GM19452 (cell line): ENCODE measurements at regions not wholly inside any gene's neighbourhood (a gene's known extent, or its start where the extent isn't known, plus 50 kb on each side); places are given as distances from the start of the nearest gene placed in this dataset.
"Not testable (repeated sequence)": the region's sequence is repeated elsewhere in the genome, so short reads cannot be mapped to it uniquely, and the experiment has no call there.

Source experiments
- ATAC-seq: cut with Tn5 transposase; IDR thresholded peaks from one replicate; pipeline ENCODE4 v1.9.1; 2021; ENCODE audit not compliant: unreplicated experiment

- no peak for ATAC-seq
These were observed 643.7 kb upstream of the ACO1 start for GRCh38 chr9:31740705-31741104.

- no peak for ATAC-seq
These were observed 639.9 kb upstream of the ACO1 start for GRCh38 chr9:31744589-31744988.

- no peak for ATAC-seq
These were observed 639.0 kb upstream of the ACO1 start for GRCh38 chr9:31745468-31745867.

DNA sequence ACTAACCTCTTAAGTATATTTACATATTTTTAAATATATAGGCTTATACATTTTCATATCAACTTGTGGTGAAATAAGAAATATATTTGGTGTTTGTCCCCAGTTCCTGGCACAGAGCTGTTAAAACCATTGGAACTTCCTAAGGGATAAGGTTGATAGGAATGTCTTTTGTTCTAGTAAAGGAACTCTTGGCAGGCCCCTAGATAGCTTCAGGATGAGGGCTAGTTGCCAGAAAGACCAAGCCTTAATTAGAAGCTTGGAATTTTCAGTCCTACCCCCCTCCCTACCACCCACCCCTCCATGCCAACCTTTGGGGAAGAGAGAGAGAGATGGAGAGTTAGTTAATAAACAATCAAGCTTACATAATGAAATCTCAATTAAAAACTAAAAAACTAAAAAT, 638.6 kb upstream of the ACO1 start:
- ATAC-seq, result no peak

GRCh38 chr9:31753756-31754155, 630.7 kb upstream of the ACO1 start:
- ATAC-seq, result no peak

GRCh38 chr9:31759703-31760102, 624.7 kb upstream of the ACO1 start:
- no peak for ATAC-seq

DNA sequence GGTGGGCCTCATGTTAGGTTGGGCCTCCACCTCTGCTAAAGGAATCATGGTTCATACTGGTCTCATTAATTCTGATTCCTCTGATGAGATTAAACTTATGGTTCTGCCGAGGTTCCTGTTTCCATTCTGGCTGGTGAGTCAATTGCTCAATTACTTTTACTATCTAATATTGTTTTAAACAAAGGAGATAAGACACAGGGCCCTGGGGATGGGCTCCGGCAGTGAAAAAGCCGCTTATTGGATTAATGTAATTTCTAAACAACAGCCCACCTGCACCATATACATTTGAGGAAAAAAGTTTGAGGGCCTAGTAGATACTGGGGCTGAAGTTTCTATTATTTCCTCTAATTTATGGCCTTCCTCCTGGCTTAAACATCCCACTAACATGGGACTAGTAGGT, 610.4 kb upstream of the ACO1 start:
- ATAC-seq, result not testable (repeated sequence)

GRCh38 chr9:31774571-31774970, 609.9 kb upstream of the ACO1 start:
- ATAC-seq, result no peak

GRCh38 chr9:31776471-31776870, 608.0 kb upstream of the ACO1 start:
- no peak for ATAC-seq

GRCh38 chr9:31783491-31783890, 601.0 kb upstream of the ACO1 start:
- ATAC-seq, result no peak

DNA sequence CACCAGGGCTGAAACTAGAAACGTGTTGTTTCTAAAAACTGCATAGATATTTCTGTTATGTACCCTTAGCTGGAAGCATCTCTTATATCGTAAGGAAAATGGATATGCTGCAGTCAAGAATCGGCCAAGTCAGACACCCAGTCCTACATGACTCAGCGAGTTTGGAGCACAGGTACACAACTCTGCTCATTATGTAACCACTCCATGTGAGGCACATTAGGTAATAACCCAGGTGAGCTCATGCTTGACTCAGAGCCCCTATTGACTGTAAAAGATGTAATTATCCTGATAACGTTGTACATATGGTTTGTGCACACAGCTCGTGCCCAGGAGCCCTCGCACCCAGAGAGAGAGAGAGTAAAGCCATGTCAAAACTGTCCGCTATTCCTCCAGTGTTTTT, 593.7 kb upstream of the ACO1 start:
- no peak for ATAC-seq

DNA sequence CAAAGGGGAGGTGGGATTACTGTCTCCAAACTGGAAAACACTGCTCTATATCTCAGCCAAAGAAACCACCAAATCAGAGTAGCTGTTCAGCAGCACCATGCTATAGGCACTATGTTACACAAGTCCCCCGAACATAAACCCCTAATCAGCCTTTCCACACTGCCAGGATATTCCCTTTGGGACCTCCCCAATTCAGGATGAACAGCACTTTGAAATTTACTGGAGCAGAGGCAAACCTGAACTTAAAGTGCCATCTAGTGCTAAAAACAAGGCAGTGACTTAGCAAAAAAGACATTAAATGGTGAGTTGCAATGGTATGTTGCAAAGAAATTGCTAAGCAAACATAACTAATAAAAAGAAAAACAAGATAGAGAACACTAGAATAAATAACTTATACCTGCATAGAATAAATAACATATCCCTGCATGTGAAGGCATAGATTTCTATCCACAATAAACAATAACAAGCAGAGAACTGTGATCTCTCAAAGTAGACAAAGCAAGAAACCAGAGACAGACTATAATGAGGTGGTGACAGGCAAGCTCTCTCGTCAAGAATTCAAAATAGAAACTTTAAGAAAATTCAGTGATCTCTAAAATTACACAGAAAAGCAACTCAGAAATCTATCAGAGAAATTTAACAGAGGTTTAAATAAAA, 584.4 kb upstream of the ACO1 start:
- no peak for ATAC-seq

GRCh38 chr9:31807574-31808256, 576.7 kb upstream of the ACO1 start:
- no peak for ATAC-seq

- no peak for ATAC-seq
These were observed 575.7 kb upstream of the ACO1 start for GRCh38 chr9:31808766-31809165.

DNA sequence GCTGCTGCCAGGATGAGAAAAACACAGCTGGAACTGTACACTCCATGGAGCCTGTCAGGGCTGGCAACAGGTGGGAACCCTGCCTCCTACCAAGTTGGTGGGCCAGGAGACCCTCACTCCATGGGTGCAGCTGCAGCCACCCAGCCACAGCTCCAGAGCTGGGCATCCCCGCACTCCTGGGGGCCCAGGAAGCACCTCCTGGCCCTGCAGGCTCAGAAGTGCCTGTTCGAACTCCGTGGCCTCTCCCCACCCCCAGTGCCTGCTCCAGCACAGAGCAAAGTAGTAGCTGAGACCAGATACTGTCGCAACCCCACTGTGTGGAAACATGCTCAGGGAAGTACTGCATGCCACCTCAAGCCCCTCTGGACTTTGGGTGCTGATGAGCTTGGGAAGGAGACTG, 564.0 kb upstream of the ACO1 start:
- no peak for ATAC-seq

GRCh38 chr9:31821583-31821982, 562.9 kb upstream of the ACO1 start:
- ATAC-seq, result no peak

GRCh38 chr9:31823365-31823764, 561.1 kb upstream of the ACO1 start:
- no peak for ATAC-seq

GRCh38 chr9:31824860-31825259, 559.6 kb upstream of the ACO1 start:
- no peak for ATAC-seq

DNA sequence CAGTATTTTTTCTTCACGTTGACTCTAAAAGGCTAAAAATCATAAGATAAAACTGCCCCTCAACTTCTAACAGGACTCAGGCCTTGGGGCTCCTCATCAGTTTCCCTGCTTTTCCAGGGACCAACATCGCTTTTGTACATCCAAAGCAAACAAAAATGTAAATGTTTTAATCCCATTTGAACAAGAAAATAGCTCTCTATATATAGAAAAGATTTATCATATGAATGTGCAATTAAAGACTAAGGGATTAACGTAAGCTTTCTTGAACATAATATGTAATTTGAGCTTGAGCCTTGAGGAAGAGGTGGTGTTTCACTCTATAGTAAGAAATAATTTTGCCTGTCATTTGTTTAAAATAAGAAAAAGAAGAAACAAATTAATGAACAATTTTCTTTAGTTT, 547.2 kb upstream of the ACO1 start:
- no peak for ATAC-seq

- no peak for ATAC-seq
These were observed 545.2 kb upstream of the ACO1 start for GRCh38 chr9:31839273-31839672.

DNA sequence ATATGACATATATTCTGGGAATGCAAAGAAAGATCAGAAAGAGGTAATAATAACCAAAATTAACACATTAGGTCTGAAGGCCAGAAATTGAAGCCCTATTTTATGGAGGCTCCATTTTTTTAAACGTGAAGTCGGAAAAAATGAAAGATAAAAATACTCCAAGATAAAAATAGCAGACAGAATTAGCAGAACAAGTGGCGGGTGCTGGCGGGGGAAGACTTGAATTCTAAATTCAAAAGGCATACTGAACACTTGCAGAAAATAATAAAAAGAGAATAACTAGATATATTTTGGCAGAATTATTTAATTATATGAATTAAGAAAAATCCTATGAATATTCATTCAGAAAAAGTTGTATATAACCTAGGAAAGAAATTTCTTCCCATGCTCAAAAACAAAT, 543.7 kb upstream of the ACO1 start:
- no peak for ATAC-seq

DNA sequence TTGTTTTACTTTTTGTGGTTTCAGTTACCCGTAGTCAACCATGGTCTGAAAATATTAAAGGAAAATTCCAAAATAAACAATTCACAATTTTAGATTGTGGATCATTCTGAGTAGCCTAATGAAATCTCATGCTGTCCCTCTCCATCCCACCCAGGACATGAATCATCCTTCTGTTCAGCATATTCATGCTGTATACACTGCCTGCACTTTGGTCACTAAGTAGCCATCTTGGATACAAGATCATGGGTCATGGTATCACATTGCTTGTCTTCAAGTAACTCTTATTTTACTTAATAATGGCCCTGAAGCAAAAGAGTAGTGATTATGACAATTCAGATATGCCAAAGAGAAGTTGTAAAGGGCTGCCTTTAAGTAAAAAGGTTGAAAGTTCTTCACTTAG, 536.5 kb upstream of the ACO1 start:
- no peak for ATAC-seq
